ENCODE measurements at regions not wholly inside any gene's neighbourhood (a gene's known extent, or its start where the extent isn't known, plus 50 kb on each side); places are given as distances from the start of the nearest gene placed in this dataset.

- TF ChIP-seq, protein P1, sequence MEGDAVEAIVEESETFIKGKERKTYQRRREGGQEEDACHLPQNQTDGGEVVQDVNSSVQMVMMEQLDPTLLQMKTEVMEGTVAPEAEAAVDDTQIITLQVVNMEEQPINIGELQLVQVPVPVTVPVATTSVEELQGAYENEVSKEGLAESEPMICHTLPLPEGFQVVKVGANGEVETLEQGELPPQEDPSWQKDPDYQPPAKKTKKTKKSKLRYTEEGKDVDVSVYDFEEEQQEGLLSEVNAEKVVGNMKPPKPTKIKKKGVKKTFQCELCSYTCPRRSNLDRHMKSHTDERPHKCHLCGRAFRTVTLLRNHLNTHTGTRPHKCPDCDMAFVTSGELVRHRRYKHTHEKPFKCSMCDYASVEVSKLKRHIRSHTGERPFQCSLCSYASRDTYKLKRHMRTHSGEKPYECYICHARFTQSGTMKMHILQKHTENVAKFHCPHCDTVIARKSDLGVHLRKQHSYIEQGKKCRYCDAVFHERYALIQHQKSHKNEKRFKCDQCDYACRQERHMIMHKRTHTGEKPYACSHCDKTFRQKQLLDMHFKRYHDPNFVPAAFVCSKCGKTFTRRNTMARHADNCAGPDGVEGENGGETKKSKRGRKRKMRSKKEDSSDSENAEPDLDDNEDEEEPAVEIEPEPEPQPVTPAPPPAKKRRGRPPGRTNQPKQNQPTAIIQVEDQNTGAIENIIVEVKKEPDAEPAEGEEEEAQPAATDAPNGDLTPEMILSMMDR (IDR thresholded peaks at IDR 0.05; ENCODE audit: low read length) = no peak
- TF ChIP-seq EZH2 (IDR thresholded peaks at IDR 0.05; ENCODE audit: borderline replicate concordance, low read length) = no peak
Observed at GRCh38 chr1:188224263-188224662, 1395.5 kb downstream of the PLA2G4A start.
